Cerebellar nuclear complex (tissue), 1 donor: ENCODE measurements at regions not wholly inside any gene's neighbourhood (a gene's known extent, or its start where the extent isn't known, plus 50 kb on each side); places are given as distances from the start of the nearest gene placed in this dataset.
"Not testable (repeated sequence)": the region's sequence is repeated elsewhere in the genome, so short reads cannot be mapped to it uniquely, and the experiment has no call there.

Experiments used
- DNase-seq, 2 experiments: peaks; one replicate each; lab custom pipeline; 2025; lab: John Stamatoyannopoulos, UW

DNA sequence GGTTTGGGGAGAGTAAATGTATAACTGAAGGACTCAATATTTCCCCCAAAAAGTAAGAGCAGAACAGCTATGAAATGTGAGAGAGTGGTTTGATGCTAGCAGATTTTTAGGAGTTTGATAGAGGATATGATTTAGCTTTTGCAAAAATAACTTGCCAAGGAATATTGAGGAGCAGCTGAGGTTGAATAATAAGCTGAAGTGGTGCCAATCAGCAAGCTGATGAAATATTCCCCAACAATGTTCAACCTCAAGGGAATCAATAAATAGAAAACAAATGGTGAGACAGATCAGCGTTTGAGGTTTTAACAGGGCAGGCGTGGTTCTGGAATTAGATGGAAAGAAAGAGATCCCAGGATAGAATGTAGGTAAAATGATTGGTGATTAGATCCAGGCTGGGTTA, 413.4 kb upstream of the ADAMTS5 start:
- no peak for DNase-seq

- no peak for DNase-seq
Observed at GRCh38 chr21:27379354-27379753, 412.5 kb upstream of the ADAMTS5 start.

DNA sequence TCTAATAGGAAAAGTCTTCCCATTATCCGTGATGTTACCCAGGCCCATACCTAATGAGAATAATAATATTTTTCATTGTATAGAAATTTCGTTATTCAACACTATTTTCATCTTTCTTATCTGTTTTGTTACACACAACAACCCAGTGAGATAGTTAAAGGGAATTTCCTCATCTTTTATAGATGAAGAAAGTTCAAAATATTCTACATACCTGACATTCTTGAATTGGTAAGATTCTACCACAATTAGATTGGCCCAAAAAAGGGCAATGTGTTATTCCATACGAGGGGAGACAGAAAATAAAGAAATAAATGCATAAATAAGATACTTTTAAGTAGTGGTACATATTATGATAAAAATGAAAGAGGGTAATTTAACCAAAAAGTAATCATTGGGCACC, 405.5 kb upstream of the ADAMTS5 start:
- no peak for DNase-seq

- DNase-seq: no peak
Observed at GRCh38 chr21:27371975-27372331, 405.1 kb upstream of the ADAMTS5 start.

GRCh38 chr21:27371115-27371974, 404.5 kb upstream of the ADAMTS5 start:
- no peak for DNase-seq

DNA sequence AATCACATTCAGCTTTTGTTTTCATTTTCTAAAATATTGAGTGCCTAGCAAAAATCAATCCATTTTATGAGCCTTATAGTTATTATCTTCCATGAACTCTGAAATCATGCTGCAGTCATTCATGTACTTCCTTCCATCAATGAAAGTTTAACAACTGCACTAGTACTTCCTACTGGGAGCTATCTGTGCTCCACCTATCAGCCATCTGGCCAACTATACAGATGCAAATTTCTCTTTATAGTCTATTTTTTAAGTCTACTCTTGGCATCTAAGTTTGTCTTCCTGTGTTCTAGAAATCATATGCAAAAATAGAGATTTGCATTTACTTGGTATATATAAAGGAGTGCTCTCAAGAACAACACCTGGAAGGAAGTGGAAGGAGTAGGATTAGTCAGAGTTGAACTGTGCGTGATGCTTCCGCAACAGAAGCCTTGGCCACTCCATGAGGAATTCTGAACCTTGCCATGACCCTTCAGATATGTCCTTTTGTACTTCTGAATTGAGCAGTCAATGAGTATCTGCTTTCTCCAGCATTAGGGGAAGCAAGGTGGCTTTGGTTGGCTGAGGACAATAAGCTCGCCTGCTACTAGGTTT, 403.2 kb upstream of the ADAMTS5 start:
- no peak for DNase-seq

DNA sequence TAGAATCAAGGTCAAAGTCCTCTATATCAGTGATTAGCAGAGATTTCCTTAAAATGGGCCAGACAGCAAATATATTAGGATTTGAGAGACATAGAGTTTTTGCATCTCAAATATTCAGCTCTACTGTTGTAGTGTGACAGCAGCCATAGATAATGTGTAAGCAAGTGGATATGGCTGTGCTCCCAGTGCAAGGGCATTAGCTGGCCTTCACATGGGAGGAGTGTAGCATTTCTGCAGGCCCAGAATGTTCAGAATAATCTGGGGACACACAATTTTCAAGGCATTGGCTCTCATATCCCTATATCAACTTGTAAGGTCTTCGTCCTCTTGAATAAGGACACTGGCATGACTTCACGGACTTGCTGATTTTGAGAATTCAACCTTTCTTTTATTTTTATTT, 402.3 kb upstream of the ADAMTS5 start:
- DNase-seq: no peak

DNA sequence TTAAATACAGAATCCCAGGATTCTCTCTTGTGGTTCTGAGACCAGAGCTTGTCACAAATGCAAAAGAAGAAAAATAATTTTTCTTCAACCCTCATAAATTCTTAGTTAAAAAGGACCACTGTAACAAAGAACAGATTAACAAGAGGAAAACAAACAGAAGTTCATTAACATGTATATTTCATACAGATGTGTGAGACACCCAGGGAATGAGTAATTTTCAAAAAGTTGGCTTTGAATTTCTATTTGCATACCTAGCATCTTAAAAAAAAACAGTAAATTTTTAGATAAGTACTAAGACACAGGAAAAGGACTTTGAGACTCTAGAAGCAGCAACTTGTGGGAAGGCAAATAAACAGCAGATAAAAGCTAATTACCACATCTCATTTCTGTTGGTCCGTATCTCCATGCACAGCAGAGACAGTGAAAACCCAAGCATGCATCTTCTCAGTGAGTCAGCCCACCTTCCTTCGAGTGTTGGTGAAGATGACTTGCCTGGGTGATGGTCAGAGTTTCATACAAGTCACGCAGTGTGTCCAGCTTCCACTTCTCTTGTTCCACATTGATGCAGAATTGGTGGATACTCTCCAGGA, 399.9 kb upstream of the ADAMTS5 start:
- DNase-seq: no peak

- DNase-seq: no peak
Observed at GRCh38 chr21:27366036-27366435, 399.1 kb upstream of the ADAMTS5 start.

GRCh38 chr21:27365394-27365793, 398.5 kb upstream of the ADAMTS5 start:
- DNase-seq: no peak

DNA sequence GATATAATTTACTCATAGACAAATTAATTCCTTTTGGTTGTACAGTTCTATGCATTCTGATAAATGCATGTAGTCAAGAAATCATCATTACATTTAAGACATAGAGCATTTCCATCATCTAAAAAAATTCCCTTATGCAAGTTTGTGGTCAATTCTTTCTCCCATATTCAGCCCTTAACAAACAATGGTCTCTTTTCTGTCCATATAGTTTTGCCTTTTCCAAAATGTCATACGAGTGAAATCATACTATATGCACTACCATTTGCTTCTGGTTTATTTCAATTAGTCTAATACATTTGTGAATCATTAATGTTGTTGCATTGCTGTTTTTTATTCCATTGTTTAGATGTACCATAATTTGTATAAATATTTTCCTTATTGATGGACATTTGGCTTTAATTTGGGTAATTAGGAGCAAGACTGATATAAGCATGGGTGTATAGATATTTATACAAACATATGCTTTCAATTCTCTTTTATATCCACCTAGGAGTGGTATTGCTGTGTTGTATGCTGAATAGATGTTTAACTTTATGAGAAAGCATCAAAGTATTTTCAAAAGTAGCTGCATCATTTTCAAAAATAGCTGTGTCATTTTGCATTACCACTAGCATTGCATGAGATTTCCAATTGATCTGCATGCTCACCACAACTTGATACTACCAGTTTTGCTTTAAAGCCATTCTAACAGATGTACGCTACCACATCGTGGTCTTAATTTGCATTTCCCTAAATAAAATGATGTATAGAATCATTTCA, 397.0 kb upstream of the ADAMTS5 start:
- DNase-seq: no peak

DNA sequence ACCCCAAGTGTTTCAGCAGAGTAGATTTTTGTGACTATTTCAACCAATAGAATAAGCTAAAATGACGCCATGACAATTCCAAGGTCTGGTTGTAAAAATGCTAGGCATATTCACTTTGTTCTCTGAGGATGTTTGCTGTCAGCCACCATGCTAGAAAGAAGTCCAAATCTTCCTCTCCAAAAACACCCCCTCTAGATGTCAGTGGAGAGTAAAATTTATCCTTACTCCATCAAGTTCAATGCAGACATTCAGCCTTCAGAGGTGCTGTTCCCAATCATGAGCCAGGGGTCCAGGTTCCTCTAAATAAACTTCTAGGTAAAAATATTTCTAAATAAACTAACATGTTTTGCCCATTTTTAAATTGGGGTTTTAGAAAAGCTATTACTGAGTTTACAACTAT, 395.4 kb upstream of the ADAMTS5 start:
- DNase-seq: no peak

- DNase-seq: no peak
Observed at GRCh38 chr21:27359141-27359540, 392.3 kb upstream of the ADAMTS5 start.

- DNase-seq: no peak
Observed at GRCh38 chr21:27352885-27353284, 386.0 kb upstream of the ADAMTS5 start.

- DNase-seq: no peak
Observed at GRCh38 chr21:27346041-27346448, 379.2 kb upstream of the ADAMTS5 start.

- no peak for DNase-seq
Observed at GRCh38 chr21:27339902-27340301, 373.0 kb upstream of the ADAMTS5 start.

- not testable (repeated sequence) for DNase-seq
Observed at GRCh38 chr21:27338007-27338406, 371.1 kb upstream of the ADAMTS5 start.

- DNase-seq: no peak
Observed at GRCh38 chr21:27333096-27333495, 366.2 kb upstream of the ADAMTS5 start.

DNA sequence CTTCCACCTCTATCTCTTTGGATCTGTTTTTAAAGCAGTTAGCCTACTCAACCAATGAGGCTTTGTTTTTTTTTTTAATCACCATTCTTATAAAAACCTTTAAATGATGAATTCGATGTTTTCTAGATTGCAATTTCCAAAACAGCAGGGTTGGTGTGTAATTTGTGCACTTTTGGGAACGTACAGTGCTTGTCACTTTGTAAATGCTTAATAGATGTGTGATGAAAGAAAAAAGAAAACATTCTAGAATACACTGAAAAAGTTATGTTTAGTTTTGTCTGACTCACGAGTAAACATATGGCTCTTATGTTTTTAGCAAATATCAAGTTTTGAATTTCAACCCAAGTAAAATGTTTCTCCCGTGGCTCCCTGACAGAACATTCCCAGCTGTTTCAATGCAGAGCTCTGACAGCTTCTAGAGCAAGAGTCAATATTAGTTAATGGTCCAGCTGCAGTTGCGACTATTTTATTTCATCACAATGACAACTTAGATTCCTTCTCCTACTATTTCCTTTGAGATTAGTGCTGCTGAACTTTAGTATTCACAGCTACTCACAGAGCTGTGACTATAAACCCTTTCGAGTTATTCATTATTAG, 362.5 kb upstream of the ADAMTS5 start:
- DNase-seq: no peak

DNA sequence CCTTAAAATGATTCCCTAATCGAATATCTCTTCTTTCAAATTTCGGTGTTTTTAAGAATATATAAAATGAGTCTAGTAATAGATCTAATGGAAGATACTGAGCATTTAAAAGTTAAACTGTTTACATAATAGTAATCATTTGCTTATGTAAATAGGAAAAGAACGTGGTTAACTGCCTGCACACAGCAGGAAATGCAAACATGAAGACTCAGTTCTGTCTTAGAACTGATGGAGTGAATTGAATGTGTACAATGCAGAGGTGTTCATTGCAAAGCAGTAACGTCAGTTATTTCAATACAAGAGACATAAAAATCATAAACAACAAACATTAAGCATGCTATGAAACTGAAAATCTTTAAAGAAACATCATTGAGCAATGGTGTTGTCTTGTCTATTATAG, 359.4 kb upstream of the ADAMTS5 start:
- DNase-seq: no peak

- no peak for DNase-seq
Observed at GRCh38 chr21:27323331-27323730, 356.4 kb upstream of the ADAMTS5 start.

DNA sequence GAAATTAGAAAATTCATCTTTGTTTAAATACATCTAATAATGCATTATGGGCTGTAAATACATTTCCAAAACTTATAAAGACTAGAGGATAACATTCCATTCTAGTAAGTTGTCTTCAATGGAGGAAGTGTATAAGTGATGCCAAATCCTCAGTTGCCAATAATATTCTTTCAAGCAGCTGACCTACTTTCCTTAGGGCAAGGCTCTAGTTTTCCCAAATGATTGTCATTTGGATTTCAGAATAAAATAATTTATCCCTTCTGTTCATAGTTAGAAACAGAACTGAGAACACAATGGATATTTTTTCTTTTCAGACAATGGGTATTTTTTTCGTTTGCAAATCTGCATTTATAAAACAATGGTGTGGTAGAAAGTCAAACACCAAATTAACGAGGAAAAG, 354.9 kb upstream of the ADAMTS5 start:
- no peak for DNase-seq
